B cell (primary cell): ENCODE measurements at regions not wholly inside any gene's neighbourhood (a gene's known extent, or its start where the extent isn't known, plus 50 kb on each side); places are given as distances from the start of the nearest gene placed in this dataset.

ENCODE experiments used
- EZH2 ChIP-seq: IDR thresholded peaks from 2 replicates; pipeline ENCODE4 v1.6.1; 2012; ENCODE audit warnings: borderline replicate concordance, low read depth, mild to moderate bottlenecking, moderate library complexity, low read length; ENCODE audit not compliant: insufficient read depth, poor library complexity, severe bottlenecking
- TF ChIP-seq, protein P1 (sequence below): fragments of 200-600 bp; IDR thresholded peaks from one replicate; pipeline ENCODE4 v1.8.0; 2022; ENCODE audit warnings: antibody characterized with exemption, mild to moderate bottlenecking

DNA sequence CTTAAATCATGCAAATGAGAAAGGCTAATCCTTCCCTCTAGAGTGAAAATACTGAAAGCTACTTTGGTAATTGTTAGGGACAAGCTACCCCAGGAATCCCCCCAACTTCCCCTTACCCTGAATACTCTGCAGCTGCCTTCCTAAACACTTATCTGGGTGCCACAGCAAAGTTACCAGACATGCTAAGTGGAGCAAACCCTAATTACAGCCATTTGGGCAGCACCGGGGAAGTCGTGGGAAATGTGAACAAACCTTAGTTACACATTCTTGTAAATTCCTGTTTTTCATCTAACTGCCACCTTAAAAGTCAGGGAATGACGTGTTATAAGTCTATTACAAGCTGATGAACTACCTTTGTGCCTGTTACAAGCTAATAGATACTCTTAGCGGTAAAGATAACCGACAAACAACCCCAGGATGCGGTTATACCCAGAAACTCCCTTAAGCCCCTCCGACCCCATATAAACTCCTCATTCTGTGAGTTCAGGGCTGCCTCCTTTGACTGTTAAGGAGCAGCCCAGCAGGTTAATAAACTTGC, 66.0 kb upstream of the PLAC8 start:
- TF ChIP-seq, protein P1, sequence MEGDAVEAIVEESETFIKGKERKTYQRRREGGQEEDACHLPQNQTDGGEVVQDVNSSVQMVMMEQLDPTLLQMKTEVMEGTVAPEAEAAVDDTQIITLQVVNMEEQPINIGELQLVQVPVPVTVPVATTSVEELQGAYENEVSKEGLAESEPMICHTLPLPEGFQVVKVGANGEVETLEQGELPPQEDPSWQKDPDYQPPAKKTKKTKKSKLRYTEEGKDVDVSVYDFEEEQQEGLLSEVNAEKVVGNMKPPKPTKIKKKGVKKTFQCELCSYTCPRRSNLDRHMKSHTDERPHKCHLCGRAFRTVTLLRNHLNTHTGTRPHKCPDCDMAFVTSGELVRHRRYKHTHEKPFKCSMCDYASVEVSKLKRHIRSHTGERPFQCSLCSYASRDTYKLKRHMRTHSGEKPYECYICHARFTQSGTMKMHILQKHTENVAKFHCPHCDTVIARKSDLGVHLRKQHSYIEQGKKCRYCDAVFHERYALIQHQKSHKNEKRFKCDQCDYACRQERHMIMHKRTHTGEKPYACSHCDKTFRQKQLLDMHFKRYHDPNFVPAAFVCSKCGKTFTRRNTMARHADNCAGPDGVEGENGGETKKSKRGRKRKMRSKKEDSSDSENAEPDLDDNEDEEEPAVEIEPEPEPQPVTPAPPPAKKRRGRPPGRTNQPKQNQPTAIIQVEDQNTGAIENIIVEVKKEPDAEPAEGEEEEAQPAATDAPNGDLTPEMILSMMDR: no peak
- no peak for TF ChIP-seq EZH2
